ENCODE measurements at regions not wholly inside any gene's neighbourhood (a gene's known extent, or its start where the extent isn't known, plus 50 kb on each side); places are given as distances from the start of the nearest gene placed in this dataset.

GRCh38 chr3:166829896-166830295, 550.2 kb downstream of the ZBBX start (continued):
- 0 out of 2 replicates have a peak, but pooled peaks have one; percentile 30 for TF ChIP-seq ZNF639 (CRISPR knock-in tag; conservative IDR thresholded peaks at IDR 0.05)
- peak; percentile 83 for TF ChIP-seq PAXIP1 (CRISPR knock-in tag; conservative IDR thresholded peaks at IDR 0.05)
- TF ChIP-seq KAT8 (CRISPR knock-in tag; IDR thresholded peaks at IDR 0.05) = peak; percentile 71
- peak in 1 of 2 experiments; percentile 77; a peak in 2 of 4 replicates for TF ChIP-seq ATF4 (CRISPR knock-in tag; IDR thresholded peaks at IDR 0.05)
- no peak for TF ChIP-seq AGO2 (optimal IDR thresholded peaks at IDR 0.05; ENCODE audit: low read depth, low read length)
- no peak for TF ChIP-seq IRF1 (CRISPR knock-in tag; IDR thresholded peaks at IDR 0.05; ENCODE audit: low read depth)
- no peak for TF ChIP-seq ZNF746 (CRISPR knock-in tag; IDR thresholded peaks at IDR 0.05)
- no peak for TF ChIP-seq ZNF276 (CRISPR knock-in tag; IDR thresholded peaks at IDR 0.05; ENCODE audit: low read depth)
- TF ChIP-seq ZNF770 (CRISPR knock-in tag; IDR thresholded peaks at IDR 0.05) = no peak
- no peak for TF ChIP-seq ZNF543 (CRISPR knock-in tag; IDR thresholded peaks at IDR 0.05)
- TF ChIP-seq HOXA9 (CRISPR knock-in tag; IDR thresholded peaks at IDR 0.05; ENCODE audit: borderline replicate concordance) = no peak
- no peak for TF ChIP-seq ZNF441 (CRISPR knock-in tag; IDR thresholded peaks at IDR 0.05; ENCODE audit: borderline replicate concordance)
- no peak for TF ChIP-seq ZNF121 (CRISPR knock-in tag; IDR thresholded peaks at IDR 0.05)
- TF ChIP-seq ZNF605 (CRISPR knock-in tag; IDR thresholded peaks at IDR 0.05) = no peak
- no peak for TF ChIP-seq ZNF501 (CRISPR knock-in tag; IDR thresholded peaks at IDR 0.05)
- no peak for TF ChIP-seq ZNF512B (CRISPR knock-in tag; IDR thresholded peaks at IDR 0.05; ENCODE audit: borderline replicate concordance)

All from HepG2 (cell line).